PFSK-1 (cell line): ENCODE measurements at regions not wholly inside any gene's neighbourhood (a gene's known extent, or its start where the extent isn't known, plus 50 kb on each side); places are given as distances from the start of the nearest gene placed in this dataset.

ENCODE experiments used
- FOXP2 ChIP-seq: optimal IDR thresholded peaks from 2 replicates; pipeline ENCODE3; 2011; ENCODE audit warnings: borderline replicate concordance, control low read depth, inconsistent platforms; ENCODE audit not compliant: insufficient read depth; ENCODE audit errors: extremely low read length, extremely low read depth
- POLR2AphosphoS5 ChIP-seq: IDR thresholded peaks from 2 replicates; pipeline ENCODE4 v1.6.1; 2012; ENCODE audit warnings: low read depth, mild to moderate bottlenecking, control low read depth, low read length, moderate library complexity
- REST ChIP-seq, 2 experiments: IDR thresholded peaks; 2 replicates each; pipeline versions ENCODE4 v1.6.1 to v1.8.0; 2011 to 2012; ENCODE audit warnings: low read depth in 2 of 2, low read length in 2 of 2, control low read depth in 1 of 2, inconsistent platforms in 1 of 2, mild to moderate bottlenecking in 1 of 2, moderate library complexity in 1 of 2; ENCODE audit not compliant: insufficient read depth in 1 of 2
- SIN3A ChIP-seq: IDR thresholded peaks from 2 replicates; pipeline ENCODE4 v1.6.1; 2012; ENCODE audit warnings: mild to moderate bottlenecking, low read length, moderate library complexity, borderline replicate concordance; ENCODE audit not compliant: insufficient read depth
- TAF1 ChIP-seq: IDR thresholded peaks from 2 replicates; pipeline ENCODE4 v1.6.1; 2012; ENCODE audit warnings: low read length, control low read depth, borderline replicate concordance; ENCODE audit not compliant: insufficient read depth

- TF ChIP-seq SIN3A (no peak), TAF1 (no peak), FOXP2 (no peak), POLR2AphosphoS5 (no peak), REST (IDR thresholded peaks at IDR 0.05; ENCODE audit: insufficient read depth in 1 of 2, low read depth in 2 of 2, low read length in 2 of 2) (no peak)
Measured at GRCh38 chr5:14040542-14040941, 96.1 kb upstream of the DNAH5 start.

- no peak for TF ChIP-seq FOXP2
- TF ChIP-seq SIN3A = no peak
- no peak for TF ChIP-seq REST (IDR thresholded peaks at IDR 0.05; ENCODE audit: insufficient read depth in 1 of 2, low read depth in 2 of 2, low read length in 2 of 2)
- no peak for TF ChIP-seq POLR2AphosphoS5
- TF ChIP-seq TAF1 = no peak
Measured at GRCh38 chr5:14039576-14039975, 95.1 kb upstream of the DNAH5 start.

GRCh38 chr5:14039063-14039462 lies 94.6 kb upstream of the DNAH5 start:
- TF ChIP-seq REST (IDR thresholded peaks at IDR 0.05; ENCODE audit: insufficient read depth in 1 of 2, low read depth in 2 of 2, low read length in 2 of 2) (no peak), FOXP2 (no peak), TAF1 (no peak)

- TF ChIP-seq SIN3A = no peak
- TF ChIP-seq POLR2AphosphoS5 = no peak
- no peak for TF ChIP-seq TAF1
- TF ChIP-seq FOXP2 = peak; percentile 78
- 0 out of 4 replicates have a peak, but pooled peaks of 1 of the 2 experiments have one; percentile 4 for TF ChIP-seq REST (IDR thresholded peaks at IDR 0.05; ENCODE audit: insufficient read depth in 1 of 2, low read depth in 2 of 2, low read length in 2 of 2)
Measured at GRCh38 chr5:14038341-14038959, 94.0 kb upstream of the DNAH5 start.

GRCh38 chr5:14036947-14037346 lies 92.5 kb upstream of the DNAH5 start:
- TF ChIP-seq TAF1 (no peak), POLR2AphosphoS5 (no peak), SIN3A (no peak), REST (IDR thresholded peaks at IDR 0.05; ENCODE audit: insufficient read depth in 1 of 2, low read depth in 2 of 2, low read length in 2 of 2) (no peak), FOXP2 (no peak)
